ENCODE measurements at regions not wholly inside any gene's neighbourhood (a gene's known extent, or its start where the extent isn't known, plus 50 kb on each side); places are given as distances from the start of the nearest gene placed in this dataset.

DNA sequence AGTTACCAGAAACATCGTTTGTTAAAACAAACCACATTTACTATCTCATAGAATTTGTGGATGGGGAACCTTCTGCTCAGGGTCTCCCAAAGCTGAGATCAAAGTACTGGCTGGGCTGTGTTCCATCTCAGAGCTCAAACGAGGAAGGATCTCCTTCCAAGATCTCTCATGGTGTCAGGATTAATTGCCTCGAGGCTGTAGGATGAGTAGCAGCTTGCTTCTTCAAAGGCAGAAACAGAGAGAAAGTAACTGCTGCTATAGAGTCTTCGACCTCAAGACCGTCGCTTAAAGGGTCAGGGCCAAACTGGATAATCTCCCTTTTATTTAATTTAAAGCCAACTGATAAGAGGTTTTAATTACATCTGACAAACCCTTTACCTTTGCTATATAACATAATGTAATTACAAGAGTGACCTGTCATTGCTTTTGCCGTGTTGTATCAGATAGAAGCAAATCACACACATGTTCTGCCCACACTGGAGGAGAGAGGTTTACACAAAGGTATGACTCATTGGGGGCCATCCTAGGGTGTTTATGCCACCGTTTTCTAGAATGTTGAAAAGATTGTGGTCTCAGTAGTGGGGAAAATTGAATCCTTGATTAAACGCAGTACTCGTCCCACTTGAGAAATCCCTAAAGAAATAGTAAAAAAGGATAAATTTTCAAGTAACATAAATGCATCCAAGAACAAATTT, 868.8 kb upstream of the TMEM132C start:
- Mint-ChIP-seq H3K27me3 (ENCODE audit: low read depth in 2 of 2) (no peaks in the 10 kb centered on the region), H3K36me3 (no peaks in the 10 kb centered on the region), H3K4me3 (no peak overlapping the region), H3K9me3 (no peaks in the 10 kb centered on the region), H3K4me1 (no peaks in the 10 kb centered on the region), H3K27ac (no peak overlapping the region)
- DNase-seq (no peak), ATAC-seq (no peak)
- WGBS (ENCODE audit: insufficient coverage) = 30% methylated on average over 6 of the region's 10 CpGs
- Histone ChIP-seq H3K4me1 (ENCODE audit: control insufficient read depth, insufficient read depth, low read length) (no peaks in the 10 kb centered on the region), H3K27me3 (ENCODE audit: control insufficient read depth, insufficient read depth, low read length) (no peaks in the 10 kb centered on the region), H3K9me3 (ENCODE audit: control insufficient read depth, insufficient read depth, low read length) (no peaks in the 10 kb centered on the region), H3K27ac (ENCODE audit: low read length) (no peak overlapping the region), H3K36me3 (ENCODE audit: control insufficient read depth, insufficient read depth, low read length) (no peaks in the 10 kb centered on the region), H3K4me3 (ENCODE audit: low read length) (no peak overlapping the region)
- intact Hi-C loops (cut with micrococcal nuclease) = no loop called here
- TF ChIP-seq, protein P1, sequence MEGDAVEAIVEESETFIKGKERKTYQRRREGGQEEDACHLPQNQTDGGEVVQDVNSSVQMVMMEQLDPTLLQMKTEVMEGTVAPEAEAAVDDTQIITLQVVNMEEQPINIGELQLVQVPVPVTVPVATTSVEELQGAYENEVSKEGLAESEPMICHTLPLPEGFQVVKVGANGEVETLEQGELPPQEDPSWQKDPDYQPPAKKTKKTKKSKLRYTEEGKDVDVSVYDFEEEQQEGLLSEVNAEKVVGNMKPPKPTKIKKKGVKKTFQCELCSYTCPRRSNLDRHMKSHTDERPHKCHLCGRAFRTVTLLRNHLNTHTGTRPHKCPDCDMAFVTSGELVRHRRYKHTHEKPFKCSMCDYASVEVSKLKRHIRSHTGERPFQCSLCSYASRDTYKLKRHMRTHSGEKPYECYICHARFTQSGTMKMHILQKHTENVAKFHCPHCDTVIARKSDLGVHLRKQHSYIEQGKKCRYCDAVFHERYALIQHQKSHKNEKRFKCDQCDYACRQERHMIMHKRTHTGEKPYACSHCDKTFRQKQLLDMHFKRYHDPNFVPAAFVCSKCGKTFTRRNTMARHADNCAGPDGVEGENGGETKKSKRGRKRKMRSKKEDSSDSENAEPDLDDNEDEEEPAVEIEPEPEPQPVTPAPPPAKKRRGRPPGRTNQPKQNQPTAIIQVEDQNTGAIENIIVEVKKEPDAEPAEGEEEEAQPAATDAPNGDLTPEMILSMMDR (IDR thresholded peaks at IDR 0.05) = no peak

DNA sequence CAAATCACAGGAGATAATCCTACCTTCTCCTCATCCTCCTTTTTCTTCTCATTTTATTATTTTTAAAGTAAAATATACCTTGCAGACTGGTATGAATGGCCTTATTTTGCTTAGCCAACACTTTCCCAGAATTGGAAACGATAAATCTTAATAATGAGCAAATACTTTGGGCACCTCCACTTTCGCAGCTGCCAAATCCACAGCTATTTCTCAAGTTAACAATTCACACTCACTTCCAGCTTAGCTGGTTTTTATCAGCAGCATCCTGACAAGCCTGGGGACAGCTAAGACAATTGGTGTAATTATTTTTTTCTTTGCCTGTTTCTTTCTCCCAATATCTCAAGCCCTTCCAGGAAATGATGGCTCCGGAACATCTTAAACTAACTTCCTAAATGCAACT, 867.5 kb upstream of the TMEM132C start:
- intact Hi-C loops (cut with micrococcal nuclease) = no loop called here
- Mint-ChIP-seq H3K4me3 (no peak overlapping the region), H3K27me3 (ENCODE audit: low read depth in 2 of 2) (no peaks in the 10 kb centered on the region), H3K9me3 (no peaks in the 10 kb centered on the region), H3K4me1 (no peaks in the 10 kb centered on the region), H3K27ac (no peak overlapping the region), H3K36me3 (no peaks in the 10 kb centered on the region)
- no peaks in the 10 kb centered on the region for H3K9me3 ChIP-seq (ENCODE audit: control insufficient read depth, insufficient read depth, low read length)
- H3K4me3 ChIP-seq (ENCODE audit: low read length) = no peak overlapping the region
- TF ChIP-seq, protein P1 (IDR thresholded peaks at IDR 0.05) = no peak
- H3K4me1 ChIP-seq (ENCODE audit: control insufficient read depth, insufficient read depth, low read length) = no peaks in the 10 kb centered on the region
- H3K27me3 ChIP-seq (ENCODE audit: control insufficient read depth, insufficient read depth, low read length) = no peaks in the 10 kb centered on the region
- no peak overlapping the region for H3K27ac ChIP-seq (ENCODE audit: low read length)
- no peak for DNase-seq
- no peak for ATAC-seq
- H3K36me3 ChIP-seq (ENCODE audit: control insufficient read depth, insufficient read depth, low read length) = no peaks in the 10 kb centered on the region
- 77% methylated on average over 2 of the region's 3 CpGs for WGBS (ENCODE audit: insufficient coverage)

DNA sequence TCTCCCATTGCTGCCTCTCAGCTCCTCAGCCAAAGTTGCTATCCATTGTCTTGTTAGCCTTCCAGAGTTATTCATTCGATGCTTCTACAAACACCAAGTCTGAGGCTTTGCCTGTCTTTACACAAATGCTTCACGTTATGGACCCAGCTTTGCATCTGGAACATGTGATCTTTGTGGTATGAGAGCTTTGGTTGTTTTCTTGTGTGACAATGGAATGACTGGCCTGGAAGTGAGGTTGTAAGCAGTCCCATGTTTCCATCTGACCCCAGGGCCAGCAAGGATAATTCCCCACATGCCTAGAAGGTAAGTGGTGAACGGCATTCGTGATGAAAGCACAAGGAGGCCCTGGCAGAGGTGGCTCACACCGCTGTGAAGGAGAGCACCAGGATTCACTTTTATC, 866.7 kb upstream of the TMEM132C start:
- DNase-seq (no peak), ATAC-seq (no peak)
- intact Hi-C loops (cut with micrococcal nuclease) = no loop called here
- Mint-ChIP-seq H3K27ac (no peak overlapping the region), H3K4me3 (no peak overlapping the region), H3K36me3 (no peaks in the 10 kb centered on the region), H3K4me1 (no peaks in the 10 kb centered on the region), H3K9me3 (no peaks in the 10 kb centered on the region), H3K27me3 (ENCODE audit: low read depth in 2 of 2) (no peaks in the 10 kb centered on the region)
- Histone ChIP-seq H3K27me3 (ENCODE audit: control insufficient read depth, insufficient read depth, low read length) (no peaks in the 10 kb centered on the region), H3K36me3 (ENCODE audit: control insufficient read depth, insufficient read depth, low read length) (no peaks in the 10 kb centered on the region), H3K4me1 (ENCODE audit: control insufficient read depth, insufficient read depth, low read length) (no peaks in the 10 kb centered on the region), H3K9me3 (ENCODE audit: control insufficient read depth, insufficient read depth, low read length) (no peaks in the 10 kb centered on the region), H3K27ac (ENCODE audit: low read length) (no peak overlapping the region), H3K4me3 (ENCODE audit: low read length) (no peak overlapping the region)
- 69% methylated on average over 4 of the region's 5 CpGs for WGBS (ENCODE audit: insufficient coverage)
- TF ChIP-seq, protein P1 (IDR thresholded peaks at IDR 0.05) = no peak

DNA sequence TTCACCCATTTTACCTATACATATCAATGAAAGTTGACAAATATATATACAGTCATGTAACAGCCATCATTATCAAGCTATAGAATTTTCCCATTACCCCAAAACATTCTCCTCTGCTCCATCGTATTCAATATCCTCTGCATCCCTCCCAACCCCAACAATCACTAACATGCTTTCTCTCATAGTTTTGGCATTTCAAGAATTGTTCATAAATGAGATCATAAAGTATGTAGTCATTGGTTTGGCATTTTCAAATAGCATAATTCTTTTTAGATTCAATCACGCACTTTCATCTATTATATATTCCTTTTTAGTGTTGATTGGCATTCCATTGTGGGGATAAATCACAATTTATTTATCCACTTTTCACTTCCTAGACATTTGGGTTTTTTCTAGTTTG, 866.0 kb upstream of the TMEM132C start:
- H3K27ac Mint-ChIP-seq = no peak overlapping the region
- H3K36me3 ChIP-seq (ENCODE audit: control insufficient read depth, insufficient read depth, low read length) = no peaks in the 10 kb centered on the region
- no peaks in the 10 kb centered on the region for H3K9me3 Mint-ChIP-seq
- intact Hi-C loops (cut with micrococcal nuclease) = no loop called here
- TF ChIP-seq, protein P1 (IDR thresholded peaks at IDR 0.05) = no peak
- no peaks in the 10 kb centered on the region for H3K4me1 Mint-ChIP-seq
- ATAC-seq = no peak
- H3K27ac ChIP-seq (ENCODE audit: low read length) = no peak overlapping the region
- H3K27me3 Mint-ChIP-seq (ENCODE audit: low read depth in 2 of 2) = no peaks in the 10 kb centered on the region
- DNase-seq = no peak
- no peak overlapping the region for H3K4me3 ChIP-seq (ENCODE audit: low read length)
- H3K36me3 Mint-ChIP-seq = no peaks in the 10 kb centered on the region
- H3K4me1 ChIP-seq (ENCODE audit: control insufficient read depth, insufficient read depth, low read length) = no peaks in the 10 kb centered on the region
- no peak overlapping the region for H3K4me3 Mint-ChIP-seq
- WGBS (ENCODE audit: insufficient coverage) = 80% methylated on average over 1 of the region's 2 CpGs
- no peaks in the 10 kb centered on the region for H3K9me3 ChIP-seq (ENCODE audit: control insufficient read depth, insufficient read depth, low read length)
- H3K27me3 ChIP-seq (ENCODE audit: control insufficient read depth, insufficient read depth, low read length) = no peaks in the 10 kb centered on the region

Data from natural killer cell (primary cell).